Stimulated activated CD8-positive, alpha-beta memory T cell treated with anti-CD3 and anti-CD28 coated beads, Interleukin-7, amount 100 ng/mL, for 48 hours (primary cell): ENCODE measurements at regions not wholly inside any gene's neighbourhood (a gene's known extent, or its start where the extent isn't known, plus 50 kb on each side); places are given as distances from the start of the nearest gene placed in this dataset.
"Not testable (repeated sequence)": the region's sequence is repeated elsewhere in the genome, so short reads cannot be mapped to it uniquely, and the experiment has no call there.

Experiments
- DNase-seq, 2 donors: peaks; one replicate each; pipeline ENCODE4 v3.0.0-alpha.2; 2020; ENCODE audit warnings: low read depth in 1 of 2; ENCODE audit errors: extremely low read depth in 1 of 2

DNA sequence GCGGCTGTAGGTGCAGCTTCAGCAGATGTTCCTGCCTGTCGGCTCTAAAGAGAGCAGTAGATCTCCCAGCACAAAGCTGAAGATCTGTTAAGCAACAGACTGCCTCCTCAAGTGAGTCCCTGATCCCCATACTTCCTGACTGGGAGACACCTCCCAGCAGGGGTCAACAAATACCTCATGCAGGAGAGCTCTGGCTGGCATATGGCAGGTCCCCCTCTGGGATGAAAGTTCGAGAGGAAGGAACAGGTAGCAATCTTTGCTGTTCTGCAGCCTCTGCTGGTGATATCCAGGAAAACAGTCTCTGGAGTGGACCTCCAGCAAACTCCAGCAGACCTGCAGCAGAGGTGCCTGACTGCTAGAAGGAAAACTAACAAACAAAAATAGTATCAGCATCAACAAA lies 337.1 kb upstream of the USP15 start:
- no peak for DNase-seq

DNA sequence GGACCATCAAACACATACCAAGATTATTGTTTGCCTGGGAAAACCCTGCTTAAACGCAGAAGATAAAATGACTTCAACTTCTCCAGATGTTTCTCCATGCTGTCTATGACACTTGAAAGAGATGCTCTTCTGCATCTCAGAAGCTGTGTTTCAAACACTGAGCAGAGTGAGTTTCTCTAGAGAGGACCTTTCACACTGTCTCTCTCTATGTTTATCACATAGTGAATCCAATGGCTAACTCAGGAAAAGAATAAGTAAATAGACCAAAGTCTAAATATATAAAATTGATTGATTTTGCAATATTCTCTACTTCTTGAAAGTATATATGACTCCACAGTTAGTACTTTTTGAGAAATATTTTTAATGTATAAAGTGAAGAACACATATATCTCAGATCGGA lies 325.6 kb upstream of the USP15 start:
- DNase-seq, result no peak

DNA sequence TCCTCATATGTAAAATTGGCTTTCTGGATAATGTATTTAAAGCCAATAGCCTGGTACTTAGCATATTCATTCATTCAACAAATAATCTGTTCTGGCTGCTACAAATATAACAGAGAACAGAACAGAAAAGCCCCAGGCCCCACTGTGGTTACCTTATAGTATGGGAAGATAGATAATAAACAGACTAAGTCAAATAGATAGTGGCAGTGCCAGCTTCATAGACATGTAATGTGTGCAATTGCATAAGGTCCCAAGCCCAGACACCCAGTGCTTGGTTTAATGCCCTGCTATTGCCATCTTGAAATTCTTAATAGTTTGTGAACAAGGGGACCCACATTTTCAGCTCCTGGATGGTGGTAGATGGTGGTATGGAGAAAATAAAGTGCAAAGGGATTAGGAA lies 320.2 kb upstream of the USP15 start:
- no peak for DNase-seq

DNA sequence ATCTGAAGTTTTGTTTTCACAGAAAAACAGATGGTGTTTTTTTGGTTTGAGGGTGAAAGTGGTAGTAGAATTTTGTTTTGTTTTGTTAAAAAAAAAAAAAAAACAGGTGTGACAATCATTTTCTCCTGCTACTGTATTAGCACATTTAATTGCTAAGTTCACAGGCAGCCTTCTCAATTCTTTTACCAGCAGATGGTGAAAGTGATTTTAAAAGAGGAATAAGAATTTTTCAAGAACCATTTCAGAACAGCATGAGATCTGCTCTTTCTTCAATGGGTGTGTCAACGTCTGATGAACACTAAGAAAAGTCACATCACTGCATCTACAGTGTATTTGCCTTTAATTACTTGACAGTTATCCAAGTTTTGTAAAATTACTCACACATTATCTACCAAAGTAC lies 303.7 kb upstream of the USP15 start:
- no peak for DNase-seq

DNA sequence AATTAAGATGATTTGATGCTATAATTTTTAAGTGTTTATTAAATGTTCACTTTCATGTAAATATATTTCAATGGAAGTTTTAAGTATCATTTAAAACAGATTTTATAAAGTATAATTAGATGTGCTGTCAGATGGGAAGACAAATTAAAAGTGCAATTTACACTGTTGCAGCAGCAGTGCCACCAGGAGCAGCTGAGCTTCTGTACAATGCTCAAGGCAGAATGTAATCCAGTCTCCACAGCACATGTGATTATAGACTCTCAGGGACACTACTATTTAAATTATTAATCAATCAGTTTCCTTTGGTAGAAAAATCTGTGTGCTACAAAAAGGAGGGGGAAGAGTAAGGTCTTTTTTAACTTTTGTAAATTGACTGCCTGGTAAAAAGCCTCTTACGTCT lies 285.7 kb upstream of the USP15 start:
- no peak for DNase-seq

DNA sequence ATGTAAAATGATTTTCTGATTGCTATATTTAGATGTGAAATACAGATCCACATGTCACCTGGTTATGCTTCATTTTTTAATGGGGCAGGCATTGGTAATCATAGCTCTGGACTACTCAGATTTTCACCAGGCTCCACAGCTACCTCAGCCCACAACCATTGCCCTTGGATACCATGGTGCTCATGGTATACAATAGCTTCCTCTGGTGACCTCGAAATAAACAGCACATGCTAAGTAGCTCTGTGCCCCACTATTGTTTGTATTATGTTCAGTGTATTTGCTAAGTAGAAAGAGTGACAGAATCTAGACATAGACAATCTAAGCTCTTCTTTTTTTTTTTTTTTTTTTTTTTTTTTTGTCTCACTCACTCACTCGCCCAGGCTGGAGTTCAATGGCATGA lies 274.4 kb upstream of the USP15 start:
- no peak for DNase-seq

DNA sequence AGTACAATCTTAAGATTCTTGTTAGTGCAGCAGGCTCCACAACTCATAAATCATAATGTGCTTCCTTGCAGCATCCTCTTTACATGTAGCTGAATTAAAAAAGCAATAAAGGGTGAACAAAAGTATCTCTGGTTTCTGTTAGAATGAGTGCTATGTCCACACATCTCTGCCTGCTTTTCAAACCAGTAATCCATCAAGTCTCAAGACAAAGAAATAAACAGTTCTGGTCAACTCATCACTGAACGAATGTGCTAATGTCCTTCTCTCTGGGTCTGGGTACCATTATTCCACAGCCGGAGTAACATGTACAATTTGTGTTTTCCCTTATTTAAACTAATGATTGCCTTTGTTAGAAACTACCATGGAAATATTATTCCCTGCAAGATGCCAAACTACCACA lies 273.0 kb upstream of the USP15 start:
- DNase-seq, result no peak

DNA sequence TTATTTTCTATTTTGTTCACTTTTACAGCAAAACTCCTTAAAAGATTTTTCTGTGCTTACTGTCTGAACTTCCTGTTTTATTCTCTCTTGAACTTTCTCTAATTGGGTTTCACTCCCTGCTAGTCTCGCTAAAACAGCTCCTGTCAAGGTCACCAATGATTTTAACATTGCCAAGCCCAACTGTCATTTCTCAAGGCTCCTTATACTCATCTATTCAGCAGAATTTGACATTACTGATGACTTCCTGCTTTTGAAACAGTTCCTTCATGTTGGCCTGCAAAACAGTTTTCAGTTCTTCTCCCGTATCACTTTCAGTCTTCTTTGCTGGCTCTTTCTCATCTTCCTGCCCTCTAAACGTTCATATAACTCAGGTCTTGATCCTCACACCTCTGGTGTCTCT lies 268.5 kb upstream of the USP15 start:
- DNase-seq, result no peak

DNA sequence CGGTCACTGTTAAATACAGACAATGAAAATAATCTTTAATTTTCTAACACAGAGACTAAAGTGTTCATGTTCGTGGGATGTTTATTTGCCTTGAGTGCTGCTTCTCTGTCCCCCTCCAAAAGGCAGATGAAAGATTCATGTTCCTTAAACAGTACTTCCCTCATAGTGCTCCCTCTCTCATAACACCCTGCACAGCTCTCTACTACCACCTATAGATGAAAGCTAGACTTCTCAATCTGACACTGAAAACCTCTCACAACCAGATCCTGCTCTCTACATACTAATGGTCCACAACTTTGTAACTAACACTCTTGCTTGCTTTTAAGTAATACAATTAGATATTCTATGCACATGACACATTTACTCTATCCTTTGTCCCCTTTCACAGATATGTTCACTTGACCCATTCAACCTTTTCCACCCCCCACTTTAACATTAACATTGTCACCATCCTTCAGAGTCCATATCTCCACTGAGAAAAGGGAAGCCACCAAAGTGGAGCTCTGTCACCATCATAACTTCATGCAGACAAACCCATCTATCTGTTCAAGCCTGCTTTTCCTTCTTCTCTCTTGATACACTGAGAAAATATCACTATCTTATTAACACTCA lies 266.4 kb upstream of the USP15 start:
- DNase-seq, result no peak

DNA sequence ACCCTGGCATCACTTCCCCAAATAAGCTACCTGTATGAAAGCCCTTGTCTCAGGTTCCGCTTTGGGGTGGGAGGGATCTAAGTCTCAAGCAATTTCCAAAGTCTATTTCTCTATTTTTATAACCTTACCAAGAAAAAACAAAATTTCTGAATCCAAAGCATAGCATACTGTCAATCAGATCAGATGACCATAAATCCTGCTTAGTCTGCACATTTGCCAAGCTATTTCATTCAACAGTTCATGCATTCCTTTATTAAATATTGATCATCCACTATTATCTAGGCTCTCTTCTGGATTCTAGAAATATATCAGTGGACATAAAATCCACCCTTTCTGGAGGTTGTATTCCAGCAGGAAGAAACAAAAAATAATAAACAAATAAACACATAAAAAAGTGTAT lies 263.5 kb upstream of the USP15 start:
- DNase-seq, result no peak

DNA sequence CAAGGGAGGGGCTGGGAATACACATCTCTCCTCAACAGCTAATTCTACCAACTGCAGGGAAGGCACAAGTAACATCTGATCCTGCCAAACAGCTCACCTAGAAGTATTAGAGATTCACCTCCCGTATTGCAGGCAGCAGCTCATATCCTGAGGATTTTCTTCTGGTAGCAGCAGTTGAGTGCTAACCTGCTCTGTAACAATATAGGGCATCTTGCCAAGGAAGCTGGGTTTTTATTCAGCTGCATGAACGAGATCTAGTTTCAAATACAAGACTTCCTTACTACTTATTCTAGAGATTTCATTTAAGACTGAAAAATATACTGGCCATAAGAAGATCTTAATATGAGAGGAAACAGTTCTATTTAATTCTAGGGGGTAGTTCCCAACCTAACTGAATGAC lies 261.4 kb upstream of the USP15 start:
- no peak for DNase-seq

DNA sequence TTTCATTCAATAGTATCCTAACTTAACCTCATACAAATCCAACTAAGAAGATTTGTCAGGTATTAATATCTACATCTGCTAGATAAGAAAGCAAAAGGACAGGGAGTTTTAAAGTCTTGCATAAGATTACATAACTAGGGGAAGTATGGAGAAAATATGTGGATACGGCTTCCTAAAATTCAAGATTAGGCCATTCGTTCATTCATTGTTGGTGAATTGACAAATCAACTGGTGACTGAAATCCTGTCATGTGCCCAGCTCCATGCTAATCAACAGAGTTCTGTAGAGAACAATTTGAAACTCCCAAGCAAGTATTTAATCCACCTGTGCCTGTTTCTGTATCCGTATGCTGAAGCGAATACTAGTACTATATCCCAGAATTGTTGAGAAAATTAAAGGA lies 260.9 kb upstream of the USP15 start:
- DNase-seq, result no peak

DNA sequence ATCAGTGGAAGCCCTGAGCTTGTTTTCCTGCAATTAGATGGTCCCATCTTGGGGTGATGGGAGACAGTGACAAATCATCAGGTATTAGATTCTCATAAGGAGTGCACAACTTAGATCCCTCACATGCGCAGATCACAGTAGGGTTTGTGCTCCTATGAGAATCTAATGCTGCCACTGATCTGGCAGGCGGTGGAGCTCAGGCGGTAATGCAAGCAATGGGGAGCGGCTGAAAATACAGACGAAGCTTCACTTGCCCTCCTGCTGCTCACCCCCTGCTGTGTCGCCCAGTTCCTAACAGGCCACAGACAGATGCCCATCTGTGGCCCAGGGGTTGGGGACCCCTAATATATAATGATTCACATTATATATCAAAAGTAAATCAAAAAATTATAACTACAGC lies 258.8 kb upstream of the USP15 start:
- no peak for DNase-seq

DNA sequence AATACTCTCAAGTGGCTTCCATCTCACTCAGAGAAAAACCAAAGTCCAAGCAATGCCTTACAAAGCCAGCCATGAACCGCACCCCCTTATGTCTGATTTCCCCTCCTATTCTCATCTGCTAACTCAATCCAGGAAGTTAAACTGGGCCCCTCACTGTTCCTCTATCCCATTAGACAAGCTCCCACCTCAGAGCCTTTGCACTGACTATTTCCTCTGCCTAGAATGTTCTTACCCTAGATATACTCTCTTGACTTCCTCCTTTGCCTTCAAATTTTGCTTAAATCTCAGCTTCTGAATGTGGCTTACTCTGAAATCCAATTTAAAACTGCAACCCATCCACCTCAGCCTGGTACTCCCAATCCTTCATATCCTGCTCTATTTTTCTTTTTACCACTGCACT lies 257.0 kb upstream of the USP15 start:
- DNase-seq, result no peak

DNA sequence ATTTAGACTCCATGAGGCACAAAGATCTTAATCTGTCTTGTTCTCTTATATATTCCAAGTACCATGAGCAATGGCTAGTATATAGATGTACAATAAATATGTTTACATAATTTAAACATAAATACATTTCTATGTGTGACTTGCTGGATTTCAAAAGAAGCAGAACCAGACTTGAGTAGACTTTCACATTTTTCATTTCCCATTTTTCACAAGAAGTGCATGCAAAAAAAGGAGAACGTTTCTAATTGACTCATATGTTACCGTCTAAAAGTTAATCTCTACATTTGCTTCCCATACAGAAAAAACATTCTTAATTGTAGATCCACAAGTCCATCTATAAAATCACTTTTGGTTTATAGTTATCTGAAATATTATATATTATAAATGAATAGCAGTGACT lies 256.5 kb upstream of the USP15 start:
- DNase-seq, result no peak

DNA sequence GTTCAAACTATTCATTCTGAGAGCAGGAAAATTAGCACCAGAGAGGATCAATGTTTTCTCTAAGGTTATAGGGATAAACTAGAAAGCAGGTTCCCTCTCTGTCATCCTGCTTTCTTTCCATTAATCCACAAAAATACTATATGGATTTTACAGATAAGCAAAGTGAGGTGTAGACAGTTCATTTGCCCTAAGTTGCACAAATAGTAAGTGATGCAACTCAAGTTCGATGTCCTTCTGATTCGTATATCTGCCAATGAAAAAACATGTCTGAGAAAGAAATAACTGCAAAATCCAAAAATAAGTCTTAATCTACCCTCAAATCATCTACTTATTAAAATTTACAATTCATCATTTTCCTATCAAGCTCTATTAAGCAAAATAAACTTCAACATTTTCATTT lies 254.6 kb upstream of the USP15 start:
- no peak for DNase-seq

DNA sequence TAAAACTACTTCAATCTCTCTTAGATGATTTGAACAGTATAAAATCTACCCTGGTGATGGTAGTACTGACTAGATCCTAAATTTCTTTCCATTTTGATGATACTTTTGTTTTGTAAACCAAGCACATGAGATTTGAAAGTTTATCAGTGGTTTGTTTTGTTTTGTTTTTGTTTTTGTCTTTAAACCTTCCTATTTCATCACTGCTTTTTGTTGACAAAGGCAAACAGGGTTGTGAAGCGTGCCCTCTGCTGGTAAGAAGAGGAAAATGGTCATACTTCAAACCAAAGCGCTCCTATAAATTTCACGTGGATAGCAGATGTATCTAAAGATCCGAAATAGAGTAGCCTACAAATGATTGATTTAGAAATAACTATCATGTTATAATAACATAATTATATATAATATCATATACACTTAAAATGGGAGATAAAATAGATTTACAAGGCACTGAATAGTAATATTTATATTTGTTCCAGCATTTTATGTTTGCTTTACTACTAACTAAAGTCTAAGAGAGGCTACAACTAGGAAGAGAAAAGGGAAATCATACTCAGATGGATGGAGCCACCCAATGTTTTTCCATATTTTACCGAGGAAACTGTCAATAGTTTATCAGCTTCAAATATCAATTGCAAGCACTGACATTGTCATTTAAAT lies 254.0 kb upstream of the USP15 start:
- no peak for DNase-seq

DNA sequence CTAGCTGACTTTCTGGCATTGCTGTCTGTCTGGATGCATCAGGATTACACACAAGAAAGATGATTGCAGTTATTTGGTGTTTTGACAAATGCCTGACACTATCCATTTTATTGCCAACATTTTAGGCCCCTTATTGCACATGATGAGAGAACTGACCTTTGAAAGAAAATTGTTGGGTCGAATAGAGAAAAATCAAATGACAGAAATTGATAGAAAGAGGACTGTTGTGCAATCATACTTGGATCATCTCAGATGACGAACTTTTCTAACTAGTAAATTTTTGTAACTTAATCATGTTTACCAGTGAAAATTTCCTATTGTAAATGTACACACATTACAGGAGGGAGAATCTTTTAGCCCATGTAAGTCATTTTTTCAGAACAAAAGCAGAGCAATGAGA lies 251.5 kb upstream of the USP15 start:
- DNase-seq, result no peak

DNA sequence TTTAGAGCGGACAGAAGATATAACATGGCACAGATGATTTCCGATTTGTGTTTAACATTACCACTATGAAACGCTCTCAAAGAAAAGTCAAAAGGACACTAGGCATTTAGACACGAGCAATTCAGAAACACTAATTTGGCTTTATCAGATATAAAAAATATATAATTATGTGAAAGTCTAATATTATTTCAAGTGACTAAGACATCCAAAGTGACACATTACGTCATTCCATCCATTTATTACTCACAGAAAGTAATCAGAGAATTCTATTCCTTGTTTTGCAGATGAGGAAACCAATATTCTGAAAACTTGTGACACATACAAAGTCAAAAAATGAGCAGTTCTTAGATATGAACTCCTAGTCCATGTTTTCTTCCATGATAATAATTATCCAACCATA lies 250.8 kb upstream of the USP15 start:
- DNase-seq, result no peak

DNA sequence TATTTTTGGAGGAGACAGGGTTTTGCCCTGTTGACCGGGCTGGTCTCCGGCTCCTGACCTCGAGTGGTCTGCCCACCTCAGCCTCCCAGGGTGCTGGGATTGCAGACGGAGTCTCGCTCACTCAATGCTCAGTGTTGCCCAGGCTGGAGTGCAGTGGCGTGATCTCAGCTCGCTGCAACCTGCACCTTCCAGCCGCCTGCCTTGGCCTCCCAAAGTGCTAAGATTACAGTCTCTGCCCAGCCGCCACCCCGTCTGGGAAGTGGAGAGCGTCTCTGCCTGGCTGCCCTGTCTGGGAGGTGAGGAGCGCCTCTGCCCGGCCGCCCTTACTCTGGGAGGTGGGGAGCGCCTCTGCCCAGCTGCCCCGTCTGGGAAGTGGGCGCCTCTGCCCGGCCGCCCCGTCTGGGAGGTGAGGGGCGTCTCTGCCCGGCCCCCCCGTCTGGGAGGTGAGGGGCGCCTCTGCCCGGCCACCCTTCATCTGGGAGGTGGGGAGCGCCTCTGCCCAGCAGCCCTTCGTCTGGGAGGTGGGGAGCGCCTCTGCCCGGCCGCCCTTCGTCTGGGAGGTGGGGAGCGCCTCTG lies 249.8 kb upstream of the USP15 start:
- not testable (repeated sequence) for DNase-seq

DNA sequence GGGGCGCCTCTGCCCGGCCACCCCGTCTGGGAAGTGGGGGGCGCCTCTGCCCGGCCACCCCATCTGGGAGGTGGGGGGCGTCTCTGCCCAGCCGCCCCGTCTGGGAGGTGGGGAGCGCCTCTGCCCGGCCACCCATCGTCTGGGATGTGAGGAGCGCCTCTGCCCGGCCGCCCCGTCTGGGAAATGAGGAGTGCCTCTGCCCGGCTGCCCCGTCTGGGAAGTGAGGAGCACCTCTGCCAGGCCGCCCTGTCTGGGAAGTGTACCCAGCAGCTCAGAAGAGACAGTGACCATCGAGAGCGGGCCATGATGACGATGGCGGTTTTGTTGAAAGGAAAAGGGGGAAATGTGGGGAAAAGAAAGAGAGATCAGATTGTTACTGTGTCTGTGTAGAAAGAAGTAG lies 249.2 kb upstream of the USP15 start:
- DNase-seq, result not testable (repeated sequence)

DNA sequence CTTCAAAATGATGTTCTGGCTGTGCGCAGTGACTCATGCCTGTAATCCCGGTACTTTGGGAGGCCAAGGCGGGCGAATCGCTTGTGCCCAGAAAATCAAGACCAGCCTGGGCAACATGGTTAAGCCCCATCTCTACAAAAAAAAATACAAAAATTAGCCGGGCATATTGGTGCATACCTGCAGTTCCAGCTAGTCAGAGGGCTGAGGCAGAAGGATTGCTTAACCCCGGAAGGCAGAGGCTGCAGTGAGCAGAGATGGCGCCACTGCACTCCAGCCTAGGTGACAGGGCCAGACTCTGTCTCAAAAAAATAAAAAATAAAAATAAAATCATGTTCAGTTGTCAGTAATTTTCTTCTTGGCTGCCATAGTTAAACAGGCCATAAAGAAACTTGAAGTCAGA lies 245.9 kb upstream of the USP15 start:
- DNase-seq, result no peak

DNA sequence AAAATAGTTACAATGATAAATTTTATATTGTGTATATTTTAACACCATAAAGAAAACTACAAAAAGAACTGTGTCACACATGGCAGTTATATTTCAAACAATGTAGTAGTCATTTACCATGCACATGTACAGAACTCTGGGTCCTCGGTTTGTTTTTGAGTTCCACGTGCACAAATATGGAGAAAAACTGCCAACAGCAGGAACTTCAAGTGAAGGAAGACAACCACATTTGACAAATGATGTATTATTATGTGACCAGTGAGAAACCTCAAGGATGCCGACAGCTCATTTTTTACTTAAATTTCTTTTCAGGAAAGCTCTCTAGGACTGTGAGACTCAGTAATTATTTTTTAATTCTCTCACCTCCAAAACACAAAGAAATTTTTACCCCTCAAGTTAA lies 244.2 kb upstream of the USP15 start:
- DNase-seq, result no peak
